ENCODE measurements at regions not wholly inside any gene's neighbourhood (a gene's known extent, or its start where the extent isn't known, plus 50 kb on each side); places are given as distances from the start of the nearest gene placed in this dataset.

DNA sequence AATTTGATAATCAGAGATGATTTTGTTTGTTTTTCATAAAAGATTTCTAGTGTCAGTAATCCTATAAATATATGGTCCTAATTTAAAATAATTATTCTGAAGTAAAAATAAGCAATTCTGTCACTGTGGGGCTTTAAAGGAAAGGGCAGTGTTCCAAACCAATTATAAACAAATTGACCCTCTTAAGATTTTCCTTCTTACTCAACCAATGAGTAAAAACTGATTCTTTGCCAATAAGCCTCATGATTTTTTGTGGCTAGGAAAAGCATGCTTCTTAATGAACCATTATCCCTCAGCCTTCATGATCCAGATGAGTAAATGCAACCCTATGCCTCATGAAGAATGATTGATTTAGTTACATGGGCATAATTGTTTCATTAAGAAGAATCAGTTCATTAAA, 1010.4 kb downstream of the ADGRL3 start:
- no peaks in the 10 kb centered on the region for H3K9me3 ChIP-seq
- no peak overlapping the region for H3K27ac ChIP-seq
- no peaks in the 10 kb centered on the region for H3K36me3 ChIP-seq
- intact Hi-C loops (cut with DNase I), result no loop called here
- H3K4me3 ChIP-seq, result no peak overlapping the region
- TF ChIP-seq, protein P1, sequence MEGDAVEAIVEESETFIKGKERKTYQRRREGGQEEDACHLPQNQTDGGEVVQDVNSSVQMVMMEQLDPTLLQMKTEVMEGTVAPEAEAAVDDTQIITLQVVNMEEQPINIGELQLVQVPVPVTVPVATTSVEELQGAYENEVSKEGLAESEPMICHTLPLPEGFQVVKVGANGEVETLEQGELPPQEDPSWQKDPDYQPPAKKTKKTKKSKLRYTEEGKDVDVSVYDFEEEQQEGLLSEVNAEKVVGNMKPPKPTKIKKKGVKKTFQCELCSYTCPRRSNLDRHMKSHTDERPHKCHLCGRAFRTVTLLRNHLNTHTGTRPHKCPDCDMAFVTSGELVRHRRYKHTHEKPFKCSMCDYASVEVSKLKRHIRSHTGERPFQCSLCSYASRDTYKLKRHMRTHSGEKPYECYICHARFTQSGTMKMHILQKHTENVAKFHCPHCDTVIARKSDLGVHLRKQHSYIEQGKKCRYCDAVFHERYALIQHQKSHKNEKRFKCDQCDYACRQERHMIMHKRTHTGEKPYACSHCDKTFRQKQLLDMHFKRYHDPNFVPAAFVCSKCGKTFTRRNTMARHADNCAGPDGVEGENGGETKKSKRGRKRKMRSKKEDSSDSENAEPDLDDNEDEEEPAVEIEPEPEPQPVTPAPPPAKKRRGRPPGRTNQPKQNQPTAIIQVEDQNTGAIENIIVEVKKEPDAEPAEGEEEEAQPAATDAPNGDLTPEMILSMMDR (IDR thresholded peaks at IDR 0.05), result no peak
- H3K4me1 ChIP-seq, result no peaks in the 10 kb centered on the region
- DNase-seq, result no peak
- ATAC-seq, result no peak
- H3K27me3 ChIP-seq, result no peaks in the 10 kb centered on the region

DNA sequence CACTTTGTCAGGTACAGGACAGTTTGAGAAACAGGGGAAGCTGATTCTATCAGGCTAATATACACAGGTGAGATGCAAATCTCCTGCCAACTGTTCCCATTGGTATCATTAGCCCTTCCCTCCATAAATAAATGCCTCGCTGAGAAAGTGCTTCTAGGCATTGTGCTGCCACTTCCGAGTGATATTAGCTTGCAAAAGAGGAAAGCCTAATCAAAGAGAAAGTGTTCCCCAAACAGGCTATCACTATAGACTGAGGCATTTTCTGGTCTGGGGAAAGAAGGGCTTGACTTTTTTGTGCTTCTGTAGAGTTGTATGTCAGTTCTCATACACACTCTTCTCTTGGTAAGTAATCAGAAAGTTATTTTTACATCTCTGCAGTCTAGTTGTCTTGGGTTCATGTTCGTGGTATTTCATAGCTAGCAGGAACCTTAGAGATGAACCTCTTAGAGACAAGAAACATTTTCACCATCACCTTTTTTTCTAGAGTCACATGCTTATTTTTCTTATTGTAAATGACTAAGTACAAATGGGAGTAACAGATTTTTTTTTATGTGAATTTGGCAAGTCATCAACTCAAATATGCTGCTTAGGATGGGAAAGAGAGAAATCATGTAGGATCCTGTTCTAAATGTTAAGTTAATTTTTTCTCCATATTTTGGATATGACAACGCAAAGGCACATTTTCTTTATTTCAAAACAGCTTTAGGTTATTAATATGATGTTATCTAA, 1009.8 kb downstream of the ADGRL3 start:
- intact Hi-C loops (cut with DNase I), result no loop called here
- ATAC-seq (no peak), DNase-seq (no peak)

DNA sequence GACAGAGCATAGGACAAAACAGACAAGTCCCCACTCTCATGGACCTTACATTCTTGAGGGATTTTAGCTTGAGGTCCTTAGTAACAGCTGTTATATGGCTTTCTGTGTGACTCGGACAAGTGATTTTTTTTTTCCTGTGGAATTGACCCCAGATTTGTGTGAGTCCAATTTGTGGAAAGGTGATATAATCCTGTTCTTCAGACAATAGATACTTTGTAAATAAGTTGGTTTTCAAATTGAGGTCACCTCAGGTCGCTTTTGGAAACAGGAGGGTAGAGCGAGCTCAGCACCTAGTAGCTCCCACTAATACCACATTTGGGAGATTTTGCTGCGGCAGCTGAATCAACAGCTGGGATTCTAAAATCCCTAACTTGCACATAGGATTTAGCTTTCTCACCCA, 1008.8 kb downstream of the ADGRL3 start:
- Histone ChIP-seq H3K36me3 (no peaks in the 10 kb centered on the region), H3K9me3 (peaks cover 0 to 2% of the 10 kb centered on the region in 2 donors), H3K4me3 (no peak overlapping the region), H3K27ac (no peak overlapping the region), H3K4me1 (no peaks in the 10 kb centered on the region), H3K27me3 (no peaks in the 10 kb centered on the region)
- intact Hi-C loops (cut with DNase I), result no loop called here
- no peak for ATAC-seq
- TF ChIP-seq, protein P1 (IDR thresholded peaks at IDR 0.05), result no peak
- DNase-seq, result no peak

More for the DNA sequence above, 1009.8 kb downstream of the ADGRL3 start:
- no peak overlapping the region for H3K4me3 ChIP-seq
- H3K4me1 ChIP-seq, result no peaks in the 10 kb centered on the region
- H3K9me3 ChIP-seq, result no peaks in the 10 kb centered on the region
- H3K27me3 ChIP-seq, result no peaks in the 10 kb centered on the region
- TF ChIP-seq, protein P1 (IDR thresholded peaks at IDR 0.05), result no peak
- no peak overlapping the region for H3K27ac ChIP-seq
- H3K36me3 ChIP-seq, result no peaks in the 10 kb centered on the region

DNA sequence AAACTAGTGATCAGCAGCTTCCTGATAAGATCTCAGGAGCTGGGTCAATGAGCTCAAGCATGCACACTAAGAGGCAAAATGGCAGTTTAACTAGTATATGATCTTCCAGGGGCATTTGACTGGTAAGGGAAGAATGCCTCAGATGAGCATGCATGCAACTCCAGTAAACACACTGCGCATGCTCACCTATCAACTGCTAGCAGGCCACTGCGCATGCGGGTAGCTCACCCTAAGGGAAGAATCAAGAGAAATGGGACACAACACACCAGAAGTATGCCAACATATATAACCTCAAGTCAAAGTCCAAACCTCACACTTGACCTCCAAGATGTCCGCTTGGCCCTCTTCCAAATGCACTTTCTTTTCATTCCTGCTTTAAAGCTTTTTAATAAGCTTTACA, 1004.0 kb downstream of the ADGRL3 start:
- TF ChIP-seq, protein P1 (IDR thresholded peaks at IDR 0.05), result no peak
- no peaks in the 10 kb centered on the region for H3K4me1 ChIP-seq
- H3K36me3 ChIP-seq, result no peaks in the 10 kb centered on the region
- H3K4me3 ChIP-seq, result no peak overlapping the region
- ATAC-seq, result no peak
- H3K27me3 ChIP-seq, result no peaks in the 10 kb centered on the region
- peaks cover 0 to 2% of the 10 kb centered on the region in 2 donors for H3K9me3 ChIP-seq
- no peak overlapping the region for H3K27ac ChIP-seq
- no peak for DNase-seq
- intact Hi-C loops (cut with DNase I), result no loop called here

DNA sequence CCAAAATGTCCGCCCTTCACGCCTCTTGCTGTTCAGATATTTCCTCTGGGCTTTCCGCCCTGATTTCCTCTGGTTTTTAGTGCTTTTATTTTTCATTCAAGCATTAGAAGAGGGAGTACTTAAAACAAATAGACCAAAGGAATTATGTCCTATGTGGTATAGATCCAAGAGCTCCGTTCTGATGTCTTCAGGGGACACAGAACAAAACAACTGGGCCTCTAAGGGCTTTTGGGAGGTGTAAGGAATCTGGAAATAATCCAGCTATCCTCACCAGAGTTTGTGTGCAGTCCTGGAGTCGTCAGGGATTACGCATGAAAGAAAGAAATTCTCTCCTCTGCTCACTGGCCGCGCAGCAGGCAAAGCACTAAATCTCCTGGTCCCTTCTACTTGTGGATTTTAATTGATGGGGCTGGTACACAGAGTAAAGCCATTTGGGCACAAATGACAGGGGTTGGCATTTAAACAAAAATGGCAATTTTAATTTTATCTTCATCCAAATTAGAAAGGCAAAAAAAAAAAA, 999.2 kb downstream of the ADGRL3 start:
- Histone ChIP-seq H3K27me3 (no peaks in the 10 kb centered on the region), H3K4me1 (no peaks in the 10 kb centered on the region), H3K36me3 (no peaks in the 10 kb centered on the region), H3K27ac (no peak overlapping the region), H3K4me3 (no peak overlapping the region), H3K9me3 (peaks cover 0 to 2% of the 10 kb centered on the region in 2 donors)
- TF ChIP-seq, protein P1 (IDR thresholded peaks at IDR 0.05), result no peak
- ATAC-seq (no peak), DNase-seq (no peak)
- intact Hi-C loops (cut with DNase I), result no loop called here
